Testis (tissue), 2 donors: ENCODE measurements at regions not wholly inside any gene's neighbourhood (a gene's known extent, or its start where the extent isn't known, plus 50 kb on each side); places are given as distances from the start of the nearest gene placed in this dataset.

Source experiments
- DNase-seq: peaks from one replicate; pipeline ENCODE4 v3.0.0-alpha.2; 2019
- H3K27ac ChIP-seq, 2 donors: fragments of 200-600 bp; sonication (generic); one replicate each; pipeline ENCODE4 v1.5.1; 2019
- H3K27me3 ChIP-seq: fragments of 200-600 bp; sonication (generic); one replicate; pipeline ENCODE4 v1.5.1; 2019
- H3K36me3 ChIP-seq: fragments of 200-600 bp; sonication (generic); one replicate; pipeline ENCODE4 v1.5.1; 2017; ENCODE audit warnings: low read depth; ENCODE audit errors: missing control alignments
- H3K4me1 ChIP-seq: fragments of 200-600 bp; sonication (generic); one replicate; pipeline ENCODE4 v1.5.1; 2019
- H3K4me3 ChIP-seq, 2 donors: fragments of 200-600 bp; sonication (generic); one replicate each; pipeline ENCODE4 v1.5.1; 2017 to 2019
- H3K9me3 ChIP-seq: fragments of 200-600 bp; sonication (generic); one replicate; pipeline ENCODE4 v1.5.1; 2017
- CTCF ChIP-seq, 3 experiments: fragments of 450-650 bp in 2 of 3; fragments of 200-600 bp in 1 of 3; sonication (generic) in 1 of 3; IDR thresholded peaks; one replicate each; pipeline ENCODE4 v1.5.1; 2016 to 2019; ENCODE audit warnings: antibody characterized with exemption in 3 of 3, mild to moderate bottlenecking in 2 of 3, moderate library complexity in 1 of 3
- POLR2A ChIP-seq: fragments of 450-650 bp; IDR thresholded peaks from one replicate; pipeline ENCODE4 v1.6.1; 2017; ENCODE audit warnings: antibody characterized with exemption, mild to moderate bottlenecking, moderate library complexity
- WGBS, 2 donors: methylation state at CpG; one replicate each; pipeline ENCODE4 v1.1.5; 2018; 5-methylcytosine and 5-hydroxymethylcytosine counted together
- intact Hi-C: fragments of 100-400 bp; cut with DNase I; formaldehyde crosslinking; loops from one replicate; pipeline ENCODE4 v1.15.1; 2023; ENCODE audit warnings: low total_unique reads

GRCh38 chr12:111277570-111277969, 91.3 kb downstream of the PHETA1 start:
- H3K27me3 ChIP-seq: no peaks in the 10 kb centered on the region
- 76 to 83% methylated on average over 9 of the region's 9 CpGs for WGBS, 2 donors
- intact Hi-C loops: no loop called here

GRCh38 chr12:111276146-111276545, 92.7 kb downstream of the PHETA1 start:
- no peak for DNase-seq
- WGBS, 2 donors: 83 to 87% methylated on average over 5 of the region's 5 CpGs
- TF ChIP-seq POLR2A (no peak), CTCF (IDR thresholded peaks at IDR 0.05) (no peak)
- no peaks in the 10 kb centered on the region for H3K4me1 ChIP-seq
- H3K36me3 ChIP-seq: no peaks in the 10 kb centered on the region
- H3K9me3 ChIP-seq: no peaks in the 10 kb centered on the region
- no peak overlapping the region for H3K27ac ChIP-seq
- intact Hi-C loops: no loop called here
- H3K27me3 ChIP-seq: no peaks in the 10 kb centered on the region
- H3K4me3 ChIP-seq: no peak overlapping the region

More at GRCh38 chr12:111277570-111277969, 91.3 kb downstream of the PHETA1 start:
- Histone ChIP-seq H3K27ac (no peak overlapping the region), H3K4me3 (no peak overlapping the region), H3K9me3 (no peaks in the 10 kb centered on the region), H3K4me1 (no peaks in the 10 kb centered on the region), H3K36me3 (no peaks in the 10 kb centered on the region)
- no peak for DNase-seq
- TF ChIP-seq POLR2A (no peak), CTCF (IDR thresholded peaks at IDR 0.05) (no peak)

GRCh38 chr12:111275308-111275707, 93.6 kb downstream of the PHETA1 start:
- H3K9me3 ChIP-seq: no peaks in the 10 kb centered on the region
- no peak for DNase-seq
- H3K27me3 ChIP-seq: no peaks in the 10 kb centered on the region
- no peaks in the 10 kb centered on the region for H3K36me3 ChIP-seq
- no peak for TF ChIP-seq POLR2A
- no peak for TF ChIP-seq CTCF (IDR thresholded peaks at IDR 0.05)
- no peaks in the 10 kb centered on the region for H3K4me1 ChIP-seq
- intact Hi-C loops: no loop called here
- 50 to 69% methylated on average over 3 to 10 of the region's 10 CpGs for WGBS, 2 donors
- no peak overlapping the region for H3K27ac ChIP-seq
- no peak overlapping the region for H3K4me3 ChIP-seq

- Histone ChIP-seq H3K27me3 (no peaks in the 10 kb centered on the region), H3K4me3 (no peak overlapping the region), H3K27ac (no peak overlapping the region), H3K36me3 (no peaks in the 10 kb centered on the region), H3K9me3 (no peaks in the 10 kb centered on the region), H3K4me1 (no peaks in the 10 kb centered on the region)
- intact Hi-C loops: no loop called here
- 49 to 64% methylated on average over 4 of the region's 4 CpGs for WGBS, 2 donors
- no peak for DNase-seq
- TF ChIP-seq POLR2A: no peak
- TF ChIP-seq CTCF (IDR thresholded peaks at IDR 0.05): peak in 2 of 3 experiments; percentile 28 to 55
Measured at GRCh38 chr12:111274777-111275176, 94.1 kb downstream of the PHETA1 start.

- Histone ChIP-seq H3K27ac (no peak overlapping the region), H3K4me3 (no peak overlapping the region), H3K4me1 (no peaks in the 10 kb centered on the region), H3K9me3 (no peaks in the 10 kb centered on the region), H3K36me3 (no peaks in the 10 kb centered on the region), H3K27me3 (no peaks in the 10 kb centered on the region)
- intact Hi-C loops: no loop called here
- 73 to 74% methylated on average over 6 of the region's 6 CpGs for WGBS, 2 donors
- no peak for DNase-seq
- TF ChIP-seq CTCF (IDR thresholded peaks at IDR 0.05): peak in 1 of 3 experiments; percentile 12
- no peak for TF ChIP-seq POLR2A
Measured at GRCh38 chr12:111271674-111272418, 97.0 kb downstream of the PHETA1 start.
